ELR (cell line): ENCODE measurements at regions not wholly inside any gene's neighbourhood (a gene's known extent, or its start where the extent isn't known, plus 50 kb on each side); places are given as distances from the start of the nearest gene placed in this dataset.
A peak's percentile ranks its signal among the peaks of the same experiment; 100 is the strongest.
"Not testable (repeated sequence)": the region's sequence is repeated elsewhere in the genome, so short reads cannot be mapped to it uniquely, and the experiment has no call there.

Experiments used
- DNase-seq: peaks from one replicate; pipeline ENCODE4 v3.0.0-alpha.2; 2015; ENCODE audit warnings: low read depth

GRCh38 chr1:190975827-190976226, 498.2 kb upstream of the BRINP3 start:
- no peak for DNase-seq

DNA sequence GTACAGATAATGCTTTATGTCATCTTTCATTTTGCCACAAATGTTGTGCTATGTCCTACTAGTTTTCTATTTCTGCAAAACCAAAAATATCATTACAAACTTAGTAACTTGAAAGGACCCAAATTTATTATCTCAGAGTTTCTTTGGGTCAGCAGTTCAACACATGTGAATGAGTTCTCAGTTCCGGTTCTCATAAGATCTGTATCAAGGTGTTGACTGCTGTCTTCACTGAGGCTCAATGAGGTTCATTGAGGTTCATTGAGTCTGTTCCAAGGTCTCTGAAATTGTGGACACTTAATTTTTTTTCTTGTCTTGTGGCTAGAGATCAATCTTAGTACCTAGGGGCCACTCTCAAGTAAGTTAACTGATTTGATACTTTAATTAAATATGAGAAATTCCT, 525.1 kb upstream of the BRINP3 start:
- no peak for DNase-seq

DNA sequence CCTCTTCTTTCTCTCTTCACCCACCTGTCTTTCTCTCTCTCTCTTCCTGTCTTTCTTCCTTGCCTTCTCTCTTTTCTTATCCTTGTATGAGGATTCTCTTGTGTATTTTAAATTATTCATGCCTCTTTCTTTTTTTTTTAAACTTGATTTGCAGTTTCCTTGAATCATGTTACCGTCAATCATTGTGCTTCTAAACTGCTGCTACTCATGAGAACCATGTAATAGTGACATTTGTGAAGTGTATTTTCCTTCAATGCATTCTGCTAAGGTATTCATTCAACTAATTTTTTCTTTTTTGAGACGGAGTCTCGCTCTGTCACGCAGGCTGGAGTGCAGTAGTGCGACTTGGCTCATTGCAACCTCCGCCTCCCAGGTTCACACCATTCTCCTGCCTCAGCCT, 539.1 kb upstream of the BRINP3 start:
- DNase-seq: no peak

- peak; percentile 89 for DNase-seq
Measured at GRCh38 chr1:191022856-191023255, 545.2 kb upstream of the BRINP3 start.

DNA sequence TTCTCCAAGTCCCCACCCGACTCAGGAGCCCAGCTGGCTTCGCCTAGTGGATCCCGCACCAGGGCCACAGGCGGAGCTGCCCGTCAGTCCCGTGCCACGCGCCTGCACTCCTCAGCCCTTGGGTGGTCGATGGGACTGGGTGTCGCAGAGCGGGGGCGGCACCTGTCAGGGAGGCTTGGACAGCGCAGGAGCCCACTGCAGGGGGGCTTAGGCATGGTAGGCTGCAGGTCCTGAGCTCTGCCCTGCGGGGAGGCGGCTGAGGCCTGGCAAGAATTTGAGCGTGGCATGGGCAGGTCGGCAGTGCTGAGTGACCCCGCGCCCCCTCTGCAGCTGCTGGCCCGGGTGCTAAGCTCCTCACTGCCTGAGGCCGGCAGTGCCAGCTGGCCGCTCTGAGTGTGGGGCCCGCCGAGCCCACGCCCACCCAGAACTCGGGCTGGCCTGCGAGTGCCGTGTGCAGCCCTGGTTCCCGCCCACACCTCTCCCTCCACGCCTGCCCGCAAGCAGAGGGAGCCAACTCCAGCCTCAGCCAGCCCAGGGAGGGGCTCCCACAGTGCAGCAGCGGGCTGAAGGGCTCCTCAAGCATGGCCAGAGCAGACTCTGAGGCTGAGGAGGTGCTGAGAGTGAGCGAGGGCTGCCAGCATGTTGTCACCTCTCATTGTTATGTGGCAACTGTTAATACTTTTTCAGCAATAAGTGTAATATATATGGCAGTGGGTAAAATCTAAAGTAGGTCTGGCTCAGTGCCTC, 548.4 kb upstream of the BRINP3 start:
- no peak for DNase-seq

GRCh38 chr1:191026828-191027227, 549.2 kb upstream of the BRINP3 start:
- DNase-seq: no peak

GRCh38 chr1:191034132-191034531, 556.5 kb upstream of the BRINP3 start:
- DNase-seq: no peak

DNA sequence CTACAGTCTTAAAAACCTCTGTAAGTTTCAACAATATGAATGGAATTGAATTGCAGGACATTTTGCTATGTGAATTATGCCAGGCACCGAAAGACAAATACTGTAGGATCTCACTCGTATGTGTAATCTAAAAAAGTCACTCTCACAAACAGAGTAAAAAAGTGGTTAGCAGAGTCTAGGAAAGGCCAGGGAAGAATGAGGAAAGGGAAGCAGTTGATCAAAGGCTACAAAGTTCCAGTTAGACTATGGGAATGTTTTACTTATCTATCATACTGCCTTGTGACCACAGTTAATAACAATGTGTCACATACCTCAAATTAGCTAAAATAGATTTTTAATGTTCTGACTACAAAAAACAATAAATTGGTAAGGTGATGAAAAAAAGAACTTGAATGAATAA, 565.4 kb upstream of the BRINP3 start:
- DNase-seq: peak; percentile 37

- DNase-seq: no peak
Measured at GRCh38 chr1:191049781-191050180, 572.1 kb upstream of the BRINP3 start.

- DNase-seq: no peak
Measured at GRCh38 chr1:191052888-191053287, 575.2 kb upstream of the BRINP3 start.

DNA sequence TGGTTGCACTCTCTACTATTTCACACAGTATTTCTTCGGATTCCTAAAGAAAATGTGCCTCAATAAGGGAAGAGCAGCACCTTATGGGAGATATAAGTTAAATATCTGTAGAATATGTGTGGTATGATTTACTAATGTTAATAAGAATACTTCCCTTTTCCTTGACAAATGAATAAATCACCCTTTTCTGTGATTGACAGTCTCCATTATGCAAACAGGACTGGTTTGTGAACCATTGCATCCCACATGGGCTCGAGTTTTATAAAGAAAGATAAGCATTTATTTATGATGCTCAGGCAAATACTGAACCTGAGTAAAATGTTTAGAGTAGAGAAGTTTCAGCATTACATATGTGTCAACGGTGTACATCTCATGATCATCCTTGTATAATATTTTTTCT, 587.7 kb upstream of the BRINP3 start:
- DNase-seq: no peak

DNA sequence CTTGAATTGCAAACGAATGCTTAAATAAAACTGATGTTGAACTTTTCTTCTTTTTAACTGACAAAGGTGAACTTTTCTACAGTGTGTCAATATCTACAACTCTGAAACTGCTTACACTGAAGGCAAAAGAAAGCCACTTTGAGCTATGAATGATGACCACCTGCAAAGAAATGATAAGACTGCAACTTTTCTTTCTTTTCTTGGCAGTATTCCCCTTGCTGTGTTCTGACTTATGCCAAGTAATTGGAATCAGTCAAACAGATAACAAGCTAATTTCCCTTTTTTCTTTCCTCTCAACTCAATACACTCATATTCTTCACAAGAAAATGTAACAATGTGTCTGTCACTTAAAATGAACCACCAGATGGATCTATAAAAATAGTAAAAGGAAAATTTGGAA, 588.1 kb upstream of the BRINP3 start:
- no peak for DNase-seq

DNA sequence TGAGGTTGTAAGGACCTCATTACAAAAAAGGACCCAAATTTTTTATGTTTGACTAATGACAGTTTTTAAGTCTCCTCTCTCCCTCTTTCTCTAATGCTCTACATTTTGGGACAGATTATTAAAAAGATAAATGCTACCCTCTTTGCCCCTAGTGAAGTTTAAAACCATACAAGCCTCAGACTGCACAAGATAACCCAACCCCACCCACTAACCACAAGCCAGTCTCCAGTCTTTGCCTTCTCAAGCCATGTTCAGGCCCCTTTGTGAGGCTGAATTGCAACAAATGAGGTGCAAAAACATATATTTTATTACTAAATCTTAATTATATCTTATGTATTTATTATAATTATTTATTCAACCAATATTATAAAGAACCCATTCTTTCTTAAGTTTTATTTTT, 597.2 kb upstream of the BRINP3 start:
- no peak for DNase-seq

GRCh38 chr1:191083090-191083489, 605.4 kb upstream of the BRINP3 start:
- DNase-seq: not testable (repeated sequence)

GRCh38 chr1:191085121-191085520, 607.5 kb upstream of the BRINP3 start:
- DNase-seq: no peak

- no peak for DNase-seq
Measured at GRCh38 chr1:191086910-191087309, 609.2 kb upstream of the BRINP3 start.

GRCh38 chr1:191096405-191096804, 618.7 kb upstream of the BRINP3 start:
- no peak for DNase-seq

- no peak for DNase-seq
Measured at GRCh38 chr1:191099696-191100095, 622.0 kb upstream of the BRINP3 start.

- DNase-seq: no peak
Measured at GRCh38 chr1:191101960-191102359, 624.3 kb upstream of the BRINP3 start.

DNA sequence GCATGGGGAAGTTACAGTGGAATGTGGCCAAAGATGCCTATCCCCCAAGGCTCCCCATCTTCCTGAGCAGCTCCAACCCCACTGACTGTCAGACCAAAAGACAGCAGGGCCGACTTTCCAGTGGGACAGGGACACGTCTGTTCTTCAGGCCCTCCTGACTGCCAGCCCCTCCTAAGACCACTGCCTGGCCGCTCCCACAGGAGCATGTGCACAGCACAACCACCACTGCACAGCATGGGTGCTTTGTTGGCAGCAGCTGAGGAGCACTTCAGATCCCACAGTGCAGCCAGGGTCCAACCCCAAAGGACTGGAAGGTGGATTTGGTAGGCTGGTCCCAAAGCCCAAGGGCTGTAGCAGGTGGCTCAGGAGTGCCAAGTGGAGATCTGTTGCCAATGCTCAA, 648.3 kb upstream of the BRINP3 start:
- no peak for DNase-seq

DNA sequence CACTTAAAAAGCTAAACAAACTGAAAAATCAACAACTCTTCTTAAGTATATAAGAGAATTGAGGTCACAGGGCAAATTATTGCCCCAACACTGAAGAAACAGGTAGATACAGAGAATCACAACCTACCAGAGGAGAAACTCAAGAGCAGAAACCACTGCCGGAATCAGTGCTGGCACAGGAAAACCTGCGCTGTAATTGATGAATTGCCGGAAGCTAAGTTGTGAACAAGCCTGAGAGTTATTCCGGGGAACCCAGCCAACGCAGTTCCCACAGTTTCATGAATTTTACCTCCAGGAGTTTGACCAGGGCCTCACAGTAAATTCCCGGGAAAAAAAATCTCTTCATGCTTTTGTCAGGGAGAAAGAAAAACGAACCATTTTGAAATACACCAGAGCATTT, 657.1 kb upstream of the BRINP3 start:
- DNase-seq: peak; percentile 2

- DNase-seq: no peak
Measured at GRCh38 chr1:191140038-191140437, 662.4 kb upstream of the BRINP3 start.

GRCh38 chr1:191142748-191143147, 665.1 kb upstream of the BRINP3 start:
- DNase-seq: no peak

DNA sequence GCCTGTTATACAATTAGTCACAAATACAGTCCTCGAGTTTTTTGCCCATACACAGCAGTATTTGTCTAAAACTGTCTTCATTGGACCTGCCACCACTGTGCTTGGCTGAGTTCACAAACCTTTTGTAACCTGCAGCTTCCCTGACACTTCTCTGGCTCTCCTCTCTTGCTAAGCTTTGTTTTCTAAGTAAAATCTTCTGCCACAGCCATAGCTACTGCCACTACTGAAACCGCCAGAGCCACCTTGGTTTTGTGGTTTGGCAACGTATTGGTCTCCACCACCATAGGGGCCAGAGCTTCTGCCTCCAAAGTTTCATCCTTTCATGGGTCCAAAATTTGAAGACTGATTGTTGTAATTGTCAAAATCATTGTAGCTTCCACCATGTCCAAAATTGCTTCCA, 668.2 kb upstream of the BRINP3 start:
- DNase-seq: no peak
